Activated CD4-positive, alpha-beta T cell treated with anti-CD3 and anti-CD28 coated beads, Interleukin-10, Interleukin-2, amounts not matched to agents 100 ng/mL and 50 ng/mL, durations not matched to agents 16 hours and 8 hours (primary cell): ENCODE measurements at regions not wholly inside any gene's neighbourhood (a gene's known extent, or its start where the extent isn't known, plus 50 kb on each side); places are given as distances from the start of the nearest gene placed in this dataset.

ENCODE experiments used
- DNase-seq: peaks from one replicate; pipeline ENCODE4 v3.0.0-alpha.2; 2020

GRCh38 chr16:64206862-64207261, 915.0 kb downstream of the CDH11 start:
- DNase-seq: no peak

- DNase-seq: no peak
Observed at GRCh38 chr16:64203126-64203525, 918.7 kb downstream of the CDH11 start.

- no peak for DNase-seq
Observed at GRCh38 chr16:64202571-64202970, 919.3 kb downstream of the CDH11 start.

GRCh38 chr16:64196444-64196843, 925.4 kb downstream of the CDH11 start:
- DNase-seq: no peak

GRCh38 chr16:64185954-64186353, 935.9 kb downstream of the CDH11 start:
- no peak for DNase-seq

GRCh38 chr16:64184156-64184555, 937.7 kb downstream of the CDH11 start:
- no peak for DNase-seq

- DNase-seq: no peak
Observed at GRCh38 chr16:64182985-64183384, 938.9 kb downstream of the CDH11 start.

- DNase-seq: no peak
Observed at GRCh38 chr16:64181271-64181925, 940.5 kb downstream of the CDH11 start.

- no peak for DNase-seq
Observed at GRCh38 chr16:64180136-64180900, 941.5 kb downstream of the CDH11 start.

- no peak for DNase-seq
Observed at GRCh38 chr16:64174327-64174726, 947.5 kb downstream of the CDH11 start.

- no peak for DNase-seq
Observed at GRCh38 chr16:64172652-64173051, 949.2 kb downstream of the CDH11 start.

- DNase-seq: no peak
Observed at GRCh38 chr16:64172226-64172625, 949.6 kb downstream of the CDH11 start.

GRCh38 chr16:64171632-64172031, 950.2 kb downstream of the CDH11 start:
- no peak for DNase-seq

- no peak for DNase-seq
Observed at GRCh38 chr16:64168371-64168770, 953.5 kb downstream of the CDH11 start.

GRCh38 chr16:64167936-64168335, 953.9 kb downstream of the CDH11 start:
- DNase-seq: no peak

- DNase-seq: no peak
Observed at GRCh38 chr16:64165368-64165767, 956.5 kb downstream of the CDH11 start.

- DNase-seq: no peak
Observed at GRCh38 chr16:64162613-64163375, 959.1 kb downstream of the CDH11 start.

GRCh38 chr16:64159976-64160375, 961.9 kb downstream of the CDH11 start:
- DNase-seq: no peak

GRCh38 chr16:64158941-64159588, 962.8 kb downstream of the CDH11 start:
- DNase-seq: no peak

GRCh38 chr16:64153718-64154117, 968.1 kb downstream of the CDH11 start:
- no peak for DNase-seq

- no peak for DNase-seq
Observed at GRCh38 chr16:64151990-64152767, 969.7 kb downstream of the CDH11 start.

GRCh38 chr16:64150193-64150592, 971.7 kb downstream of the CDH11 start:
- no peak for DNase-seq

- DNase-seq: no peak
Observed at GRCh38 chr16:64149756-64150155, 972.1 kb downstream of the CDH11 start.
